HG03280 (cell line): ENCODE measurements at regions not wholly inside any gene's neighbourhood (a gene's known extent, or its start where the extent isn't known, plus 50 kb on each side); places are given as distances from the start of the nearest gene placed in this dataset.
"Not testable (repeated sequence)": the region's sequence is repeated elsewhere in the genome, so short reads cannot be mapped to it uniquely, and the experiment has no call there.

Experiments used
- ATAC-seq: cut with Tn5 transposase; IDR thresholded peaks from one replicate; pipeline ENCODE4 v1.9.1; 2021; ENCODE audit warnings: mild to moderate bottlenecking, moderate library complexity; ENCODE audit not compliant: unreplicated experiment

- no peak for ATAC-seq
Measured at GRCh38 chr11:115645631-115646317, 141.6 kb upstream of the CADM1 start.

DNA sequence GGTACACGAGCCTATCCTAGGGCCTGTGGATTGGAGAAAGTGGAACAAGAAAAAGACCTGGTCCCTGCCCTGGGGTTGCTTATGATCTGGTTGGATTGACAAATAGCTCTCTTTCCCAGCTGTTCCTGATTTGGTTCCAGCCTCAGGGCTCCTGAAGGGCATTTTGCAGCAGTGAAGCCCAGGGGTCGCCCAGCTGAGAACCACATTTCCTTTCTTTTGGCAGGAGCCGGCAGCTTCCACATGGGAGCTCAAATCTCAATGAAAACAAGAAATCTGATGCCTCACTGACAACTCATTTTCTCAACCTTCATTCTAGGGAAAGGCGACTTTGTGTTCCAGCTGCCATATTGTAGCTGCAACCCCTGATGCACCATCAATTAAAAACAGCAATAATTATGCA, 140.6 kb upstream of the CADM1 start:
- ATAC-seq, result no peak

- no peak for ATAC-seq
Measured at GRCh38 chr11:115643549-115644270, 139.5 kb upstream of the CADM1 start.

- no peak for ATAC-seq
Measured at GRCh38 chr11:115642660-115643059, 138.4 kb upstream of the CADM1 start.

DNA sequence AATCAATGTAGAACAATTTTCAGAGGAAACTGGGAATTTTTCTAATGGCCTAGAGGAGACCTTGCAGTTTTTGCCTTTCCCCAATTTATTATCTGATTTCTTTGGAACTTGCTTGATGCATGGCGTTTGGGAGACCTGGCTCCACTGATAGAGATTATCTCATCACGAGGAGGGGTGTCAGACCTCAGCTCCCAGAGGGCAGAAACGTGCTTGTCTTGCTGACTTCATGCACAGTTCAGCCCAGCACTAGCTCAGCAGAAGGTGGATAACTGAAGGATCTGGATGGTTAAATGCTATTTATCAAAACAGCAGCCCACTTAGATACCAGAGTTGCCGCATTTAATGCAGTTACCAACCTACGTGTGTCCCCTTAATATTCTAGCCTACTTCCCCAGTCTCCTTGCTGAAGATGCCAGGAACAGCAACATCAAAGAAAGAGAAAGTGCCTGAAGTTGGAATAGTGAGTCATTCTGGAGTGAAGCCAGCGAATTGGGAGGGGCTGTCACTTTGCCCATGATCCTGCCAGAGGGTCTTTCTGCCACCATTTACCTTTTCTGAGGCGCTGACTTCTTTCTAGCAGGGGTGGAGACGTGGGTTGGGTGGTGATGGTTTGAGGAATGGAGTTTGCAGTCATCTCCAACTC, 133.5 kb upstream of the CADM1 start:
- ATAC-seq, result no peak

- no peak for ATAC-seq
Measured at GRCh38 chr11:115636753-115637527, 132.7 kb upstream of the CADM1 start.

GRCh38 chr11:115633977-115634376, 129.8 kb upstream of the CADM1 start:
- ATAC-seq, result not testable (repeated sequence)

- ATAC-seq, result no peak
Measured at GRCh38 chr11:115632061-115632460, 127.8 kb upstream of the CADM1 start.

DNA sequence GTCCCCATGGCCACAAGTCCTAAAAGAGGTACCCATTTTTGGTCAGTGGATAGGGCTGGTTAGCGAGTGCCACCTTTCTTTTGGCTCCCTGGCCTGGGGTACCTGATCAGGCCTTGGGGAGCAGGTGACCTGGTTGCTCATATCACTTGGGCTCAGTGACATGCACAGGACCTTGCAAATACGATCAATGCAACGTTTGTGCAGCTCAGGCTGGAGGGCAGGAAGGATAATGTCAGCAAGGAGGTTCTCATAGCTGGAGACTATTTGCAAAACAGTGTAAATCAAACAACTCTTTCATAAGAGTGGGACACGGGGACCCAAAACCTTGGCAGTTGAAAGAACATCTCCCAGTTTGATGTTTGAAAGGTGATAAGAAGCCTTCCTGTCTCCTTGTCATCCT, 127.4 kb upstream of the CADM1 start:
- no peak for ATAC-seq

DNA sequence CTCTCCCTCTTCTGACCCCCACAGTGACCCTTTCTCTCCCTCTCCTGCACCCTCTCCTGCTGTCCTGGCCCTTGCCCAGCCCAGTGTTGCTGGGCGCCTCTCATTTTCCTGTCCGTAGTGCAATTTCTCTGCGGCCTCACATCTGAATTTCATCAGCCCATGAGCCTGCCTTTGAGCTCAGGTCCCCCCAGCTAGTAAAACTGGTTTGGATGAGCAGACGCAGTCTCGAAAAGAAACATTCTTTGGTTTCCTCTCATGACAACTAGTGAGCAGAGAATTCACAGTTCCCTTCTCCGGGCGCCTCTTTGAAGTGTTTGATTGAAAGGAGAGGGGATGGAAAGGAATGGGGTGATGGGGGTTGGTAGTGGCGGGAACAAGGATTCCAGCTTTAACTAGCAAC, 126.0 kb upstream of the CADM1 start:
- ATAC-seq, result no peak

- no peak for ATAC-seq
Measured at GRCh38 chr11:115629456-115630015, 125.3 kb upstream of the CADM1 start.

DNA sequence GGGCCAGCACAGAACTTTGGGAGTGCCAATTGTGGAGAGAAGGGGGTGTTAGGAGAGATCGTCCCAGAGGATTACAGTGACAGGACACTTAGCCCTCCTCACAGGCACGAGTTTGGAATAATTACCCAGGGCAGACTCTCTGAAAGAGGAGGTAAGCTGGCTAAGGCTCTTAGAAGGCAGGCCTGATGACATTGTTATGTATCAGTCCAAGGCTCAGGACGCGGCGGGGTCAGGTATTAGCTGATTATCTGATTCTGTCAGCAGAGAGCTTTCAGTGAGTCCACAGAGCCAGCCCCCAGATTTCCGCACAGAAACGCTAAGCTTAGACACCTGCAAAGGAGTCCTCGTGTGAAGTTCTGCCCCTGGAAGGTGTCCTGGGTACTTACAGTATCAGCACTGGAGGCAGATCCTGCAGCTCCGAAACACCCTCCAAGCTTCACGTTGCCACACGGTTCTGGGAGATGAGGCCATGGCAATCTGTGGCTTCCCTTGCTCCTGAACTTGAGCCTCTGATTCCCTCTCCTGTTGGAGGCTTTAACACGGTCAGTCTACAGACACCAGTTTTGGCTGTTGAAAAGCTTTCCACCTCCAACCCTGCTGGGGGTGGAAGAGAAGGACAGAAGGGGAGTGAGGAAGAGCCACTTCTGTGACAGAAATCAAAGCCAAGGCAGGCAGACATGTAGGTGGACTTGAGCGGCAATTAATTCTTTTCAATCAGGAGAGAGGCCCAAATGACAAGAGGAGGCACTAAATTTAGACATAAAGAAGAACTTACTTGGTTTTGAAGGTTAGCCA, 123.6 kb upstream of the CADM1 start:
- no peak for ATAC-seq

- no peak for ATAC-seq
Measured at GRCh38 chr11:115627071-115627470, 122.9 kb upstream of the CADM1 start.

DNA sequence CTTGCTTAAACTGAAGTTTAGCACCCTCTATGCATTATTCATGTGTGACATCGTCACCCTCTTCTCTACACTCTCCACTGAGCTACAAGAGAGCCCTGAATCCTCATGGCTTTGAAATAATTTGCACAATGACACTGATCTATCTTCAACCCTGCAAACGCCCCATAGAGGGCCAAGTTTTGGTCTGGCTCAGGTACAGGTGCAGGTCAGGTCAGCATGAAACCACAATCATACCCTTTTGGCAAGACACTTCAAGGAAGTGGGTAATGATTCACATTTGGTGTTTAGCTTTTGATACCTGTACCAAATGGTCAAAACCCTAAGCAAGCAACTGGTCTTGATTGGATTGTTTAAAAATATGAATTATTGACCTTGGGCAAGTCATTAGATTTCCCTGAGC, 122.2 kb upstream of the CADM1 start:
- ATAC-seq, result no peak

- no peak for ATAC-seq
Measured at GRCh38 chr11:115625502-115625901, 121.3 kb upstream of the CADM1 start.

DNA sequence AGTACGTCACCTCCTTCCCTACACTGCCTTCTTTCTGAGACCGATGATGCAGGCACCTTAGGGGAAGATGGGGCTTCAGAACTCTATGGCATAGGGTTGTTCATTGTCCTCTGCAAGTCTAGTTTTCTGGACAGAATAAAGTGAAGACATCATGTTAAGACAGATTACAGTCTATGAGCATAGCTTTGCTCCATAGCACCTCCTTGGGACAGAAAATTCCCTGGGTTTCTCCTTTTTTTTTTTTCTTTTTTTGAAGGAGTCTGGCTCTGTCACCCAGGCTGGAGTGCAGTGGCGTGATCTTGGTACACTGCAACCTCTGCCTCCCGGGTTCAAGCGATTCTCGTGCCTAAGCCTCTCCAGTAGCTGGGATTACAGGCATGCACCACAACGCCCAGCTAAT, 119.8 kb upstream of the CADM1 start:
- ATAC-seq, result no peak

- ATAC-seq, result no peak
Measured at GRCh38 chr11:115623021-115623451, 118.8 kb upstream of the CADM1 start.

GRCh38 chr11:115618428-115618827, 114.2 kb upstream of the CADM1 start:
- no peak for ATAC-seq

DNA sequence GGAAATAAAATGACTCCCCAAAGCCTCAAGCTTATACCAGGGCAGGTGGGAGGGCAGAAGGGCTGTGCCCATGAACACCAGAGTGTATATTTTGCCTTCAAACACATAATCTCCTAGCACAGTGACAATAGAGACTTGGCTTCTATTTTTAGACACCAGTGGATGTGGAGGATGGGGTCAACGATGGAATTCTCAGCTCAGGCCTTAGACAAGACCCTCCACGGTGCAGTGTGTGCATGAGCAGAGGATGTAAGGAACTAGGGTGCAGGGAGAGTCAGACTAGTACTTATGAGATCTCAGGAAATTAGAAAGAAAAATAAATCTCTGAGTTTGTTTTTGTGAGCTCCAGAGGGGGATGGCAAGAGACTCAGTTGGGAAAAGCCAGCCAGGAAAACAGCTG, 113.6 kb upstream of the CADM1 start:
- ATAC-seq, result no peak

- no peak for ATAC-seq
Measured at GRCh38 chr11:115616971-115617370, 112.8 kb upstream of the CADM1 start.
